ENCODE measurements at regions not wholly inside any gene's neighbourhood (a gene's known extent, or its start where the extent isn't known, plus 50 kb on each side); places are given as distances from the start of the nearest gene placed in this dataset.

- TF ChIP-seq CTCF (IDR thresholded peaks at IDR 0.05) (no peak), POLR2AphosphoS5 (IDR thresholded peaks at IDR 0.05) (no peak), POLR2A (IDR thresholded peaks at IDR 0.05; ENCODE audit: low read depth) (no peak)
These were observed 126.1 kb downstream of the ELAPOR2 start for GRCh38 chr7:86933295-86933845.

All from esophagus muscularis mucosa (tissue), 3 donors.